Right atrium auricular region (tissue), 2 donors: ENCODE measurements at regions not wholly inside any gene's neighbourhood (a gene's known extent, or its start where the extent isn't known, plus 50 kb on each side); places are given as distances from the start of the nearest gene placed in this dataset.

Experiments
- DNase-seq: peaks from one replicate; pipeline ENCODE4 v3.0.0-alpha.2; 2019; ENCODE audit warnings: low spot score
- H3K27ac ChIP-seq, 2 donors: fragments of 200-600 bp; sonication (generic); 1 replicate in 1 of 2; 2 replicates in 1 of 2; pipeline ENCODE4 v1.5.1; 2016 to 2019
- H3K27me3 ChIP-seq, 2 donors: fragments of 200-600 bp; sonication (generic); one replicate each; pipeline versions ENCODE4 v1.5.1 to v1.6.0; 2017 to 2019
- H3K36me3 ChIP-seq: fragments of 200-600 bp; sonication (generic); one replicate; pipeline ENCODE4 v1.5.1; 2016
- H3K4me1 ChIP-seq, 2 donors: fragments of 200-600 bp; sonication (generic); one replicate each; pipeline versions ENCODE4 v1.5.1 to v1.6.0; 2017 to 2019
- H3K4me3 ChIP-seq, 2 donors: fragments of 200-600 bp; sonication (generic); 1 replicate in 1 of 2; 2 replicates in 1 of 2; pipeline ENCODE4 v1.5.1; 2017 to 2019; ENCODE audit warnings: mild to moderate bottlenecking in 1 of 2, moderate library complexity in 1 of 2
- H3K9me3 ChIP-seq, 2 donors: fragments of 200-600 bp; sonication (generic); one replicate each; pipeline ENCODE4 v1.5.1; 2019
- TF ChIP-seq, protein P1 (sequence below), 2 donors: fragments of 200-600 bp; sonication (generic); IDR thresholded peaks; one replicate each; pipeline ENCODE4 v1.5.1; 2019; ENCODE audit warnings: antibody characterized with exemption in 2 of 2

DNA sequence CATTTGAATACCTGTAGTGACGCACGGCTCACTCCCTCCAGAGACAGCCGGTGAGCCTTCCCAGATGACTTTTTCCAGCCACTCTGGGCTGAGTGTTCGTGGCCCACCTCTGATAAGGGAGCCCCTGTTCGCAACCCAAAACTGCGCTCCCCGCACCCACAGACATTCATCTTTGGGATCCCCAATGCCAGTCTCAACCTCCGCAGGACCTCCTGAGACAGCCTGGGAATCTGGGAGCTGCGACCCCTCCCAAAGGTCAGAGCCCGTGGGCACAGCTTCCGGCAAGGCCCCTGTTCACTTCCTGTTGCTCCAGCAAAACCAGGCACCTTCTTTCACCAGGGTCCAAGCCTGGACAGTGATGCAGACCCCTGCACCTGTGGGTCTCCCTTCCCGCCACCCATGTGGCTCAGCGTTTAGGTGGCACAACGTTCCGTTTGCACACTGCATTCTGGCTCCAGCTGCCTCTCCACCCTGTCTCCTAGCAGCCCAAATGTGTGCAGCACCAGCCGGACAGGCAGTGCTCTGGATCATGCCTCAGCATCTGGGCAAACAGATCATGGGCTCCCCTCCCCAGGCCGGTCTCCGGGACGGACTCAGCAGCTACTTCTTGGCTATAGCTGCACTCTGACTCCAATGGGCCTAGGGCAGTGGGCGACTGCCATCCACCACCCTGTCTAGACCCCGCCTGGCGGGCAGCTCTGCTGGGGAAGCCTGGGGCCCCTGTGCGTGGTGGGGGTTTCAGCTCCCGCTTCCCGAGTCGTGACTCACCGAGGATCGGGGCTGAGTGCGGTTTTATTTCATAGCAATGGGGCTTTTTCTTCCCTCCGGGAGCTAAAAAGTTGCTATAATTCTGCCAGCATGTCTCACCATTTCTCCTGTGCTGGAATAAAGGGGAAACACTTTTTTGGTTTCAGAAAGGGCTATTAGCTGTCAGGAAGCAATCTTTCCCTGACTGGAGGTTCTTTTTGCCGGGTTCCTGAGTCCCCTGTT, 156.0 kb downstream of the OLFM1 start:
- H3K36me3 ChIP-seq: no peaks in the 10 kb centered on the region
- no peaks in the 10 kb centered on the region for H3K9me3 ChIP-seq
- H3K27me3 ChIP-seq: no peaks in the 10 kb centered on the region
- peaks cover 0 to 4% of the 10 kb centered on the region in 2 donors for H3K4me1 ChIP-seq
- no peak overlapping the region for H3K4me3 ChIP-seq
- TF ChIP-seq, protein P1, sequence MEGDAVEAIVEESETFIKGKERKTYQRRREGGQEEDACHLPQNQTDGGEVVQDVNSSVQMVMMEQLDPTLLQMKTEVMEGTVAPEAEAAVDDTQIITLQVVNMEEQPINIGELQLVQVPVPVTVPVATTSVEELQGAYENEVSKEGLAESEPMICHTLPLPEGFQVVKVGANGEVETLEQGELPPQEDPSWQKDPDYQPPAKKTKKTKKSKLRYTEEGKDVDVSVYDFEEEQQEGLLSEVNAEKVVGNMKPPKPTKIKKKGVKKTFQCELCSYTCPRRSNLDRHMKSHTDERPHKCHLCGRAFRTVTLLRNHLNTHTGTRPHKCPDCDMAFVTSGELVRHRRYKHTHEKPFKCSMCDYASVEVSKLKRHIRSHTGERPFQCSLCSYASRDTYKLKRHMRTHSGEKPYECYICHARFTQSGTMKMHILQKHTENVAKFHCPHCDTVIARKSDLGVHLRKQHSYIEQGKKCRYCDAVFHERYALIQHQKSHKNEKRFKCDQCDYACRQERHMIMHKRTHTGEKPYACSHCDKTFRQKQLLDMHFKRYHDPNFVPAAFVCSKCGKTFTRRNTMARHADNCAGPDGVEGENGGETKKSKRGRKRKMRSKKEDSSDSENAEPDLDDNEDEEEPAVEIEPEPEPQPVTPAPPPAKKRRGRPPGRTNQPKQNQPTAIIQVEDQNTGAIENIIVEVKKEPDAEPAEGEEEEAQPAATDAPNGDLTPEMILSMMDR (IDR thresholded peaks at IDR 0.05): no peak
- no peak overlapping the region for H3K27ac ChIP-seq
- DNase-seq: no peak

DNA sequence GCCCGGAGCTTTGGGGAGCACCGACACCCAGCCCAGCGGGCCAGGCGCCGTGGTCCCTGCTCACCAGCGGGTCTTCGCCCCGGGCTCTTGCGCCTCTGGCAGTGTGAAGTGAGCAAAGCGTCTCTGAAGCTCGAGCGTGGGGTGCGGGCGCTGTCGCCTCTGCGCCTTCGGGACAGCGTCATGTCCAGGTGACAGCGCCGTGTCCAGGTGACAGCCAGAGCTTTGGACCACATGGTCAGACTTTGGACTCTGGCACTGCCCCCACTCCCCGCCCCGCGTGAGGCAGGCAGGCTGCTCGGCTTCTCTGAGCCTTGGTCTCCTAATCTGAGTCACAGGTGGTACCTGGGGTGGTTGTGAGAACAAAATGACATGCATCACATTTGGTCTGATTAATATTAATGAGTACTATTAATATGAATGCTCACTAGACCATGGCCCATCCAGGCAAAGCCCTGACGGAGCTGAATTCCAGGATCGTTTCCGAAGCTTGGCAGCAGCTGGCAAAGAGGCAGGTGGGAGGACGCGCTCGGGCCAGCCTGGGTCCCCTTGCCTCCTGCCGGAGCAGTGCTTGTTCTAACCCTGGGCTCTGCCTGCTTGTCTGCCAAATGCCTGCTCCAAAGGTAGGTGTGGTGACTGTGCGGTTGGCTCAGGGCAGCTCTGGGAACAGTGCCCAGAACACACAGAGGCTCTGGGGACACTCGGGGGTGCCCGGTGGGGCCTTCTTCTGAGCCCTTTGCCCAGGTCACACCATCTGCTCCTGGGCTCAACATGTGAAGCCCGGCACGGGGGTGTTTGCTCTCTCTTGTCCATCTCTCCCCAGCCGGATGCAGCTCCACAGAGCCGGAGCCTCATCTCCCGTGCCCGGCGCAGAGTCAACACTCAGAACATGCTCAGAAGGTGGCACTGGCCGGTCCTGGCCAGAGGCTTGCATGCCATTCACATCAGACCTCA, 157.1 kb downstream of the OLFM1 start:
- peaks cover 0 to 4% of the 10 kb centered on the region in 2 donors for H3K4me1 ChIP-seq
- no peaks in the 10 kb centered on the region for H3K27me3 ChIP-seq
- H3K27ac ChIP-seq: no peak overlapping the region
- H3K36me3 ChIP-seq: no peaks in the 10 kb centered on the region
- no peak overlapping the region for H3K4me3 ChIP-seq
- DNase-seq: no peak
- TF ChIP-seq, protein P1 (IDR thresholded peaks at IDR 0.05): no peak
- H3K9me3 ChIP-seq: no peaks in the 10 kb centered on the region

DNA sequence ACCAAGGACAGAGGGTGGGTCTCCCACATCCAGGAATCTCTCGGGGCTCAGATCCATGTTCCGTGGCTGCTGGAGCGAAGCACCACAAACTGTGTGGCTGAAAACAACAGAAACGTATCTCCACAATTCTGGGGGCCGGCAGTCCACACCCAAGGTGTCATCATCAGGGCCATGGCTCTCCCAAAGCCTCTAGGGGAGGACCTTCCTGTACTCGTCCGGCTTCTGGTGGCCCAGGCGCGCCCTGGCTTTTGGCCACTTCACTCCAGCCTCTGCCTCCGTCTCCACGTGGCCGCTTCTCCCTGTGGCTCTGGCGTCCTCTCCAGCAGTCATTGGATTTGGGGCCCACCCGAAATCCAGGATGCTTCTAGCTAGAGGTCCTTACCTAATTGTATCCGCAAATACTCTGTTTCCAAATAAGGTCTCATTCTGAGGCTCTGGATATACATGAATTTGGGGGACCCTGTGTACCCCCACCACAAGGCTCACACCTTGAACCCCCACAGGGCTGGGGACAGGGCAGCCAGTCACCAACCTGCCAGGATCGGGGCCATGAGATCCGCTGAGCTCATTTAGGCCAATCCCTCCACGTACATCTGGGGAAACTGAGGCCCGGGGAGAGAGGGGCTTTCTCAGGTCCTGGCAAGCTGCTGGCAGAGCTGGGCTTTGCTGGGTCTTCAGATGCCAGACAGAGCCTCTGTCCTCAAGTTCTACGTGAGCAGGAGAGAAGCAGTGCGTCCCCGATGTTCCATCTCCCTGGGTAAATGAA, 158.2 kb downstream of the OLFM1 start:
- no peak overlapping the region for H3K27ac ChIP-seq
- H3K4me1 ChIP-seq: peaks cover 0 to 4% of the 10 kb centered on the region in 2 donors
- TF ChIP-seq, protein P1 (IDR thresholded peaks at IDR 0.05): no peak
- no peak overlapping the region for H3K4me3 ChIP-seq
- no peak for DNase-seq
- no peaks in the 10 kb centered on the region for H3K27me3 ChIP-seq
- no peaks in the 10 kb centered on the region for H3K36me3 ChIP-seq
- H3K9me3 ChIP-seq: no peaks in the 10 kb centered on the region

DNA sequence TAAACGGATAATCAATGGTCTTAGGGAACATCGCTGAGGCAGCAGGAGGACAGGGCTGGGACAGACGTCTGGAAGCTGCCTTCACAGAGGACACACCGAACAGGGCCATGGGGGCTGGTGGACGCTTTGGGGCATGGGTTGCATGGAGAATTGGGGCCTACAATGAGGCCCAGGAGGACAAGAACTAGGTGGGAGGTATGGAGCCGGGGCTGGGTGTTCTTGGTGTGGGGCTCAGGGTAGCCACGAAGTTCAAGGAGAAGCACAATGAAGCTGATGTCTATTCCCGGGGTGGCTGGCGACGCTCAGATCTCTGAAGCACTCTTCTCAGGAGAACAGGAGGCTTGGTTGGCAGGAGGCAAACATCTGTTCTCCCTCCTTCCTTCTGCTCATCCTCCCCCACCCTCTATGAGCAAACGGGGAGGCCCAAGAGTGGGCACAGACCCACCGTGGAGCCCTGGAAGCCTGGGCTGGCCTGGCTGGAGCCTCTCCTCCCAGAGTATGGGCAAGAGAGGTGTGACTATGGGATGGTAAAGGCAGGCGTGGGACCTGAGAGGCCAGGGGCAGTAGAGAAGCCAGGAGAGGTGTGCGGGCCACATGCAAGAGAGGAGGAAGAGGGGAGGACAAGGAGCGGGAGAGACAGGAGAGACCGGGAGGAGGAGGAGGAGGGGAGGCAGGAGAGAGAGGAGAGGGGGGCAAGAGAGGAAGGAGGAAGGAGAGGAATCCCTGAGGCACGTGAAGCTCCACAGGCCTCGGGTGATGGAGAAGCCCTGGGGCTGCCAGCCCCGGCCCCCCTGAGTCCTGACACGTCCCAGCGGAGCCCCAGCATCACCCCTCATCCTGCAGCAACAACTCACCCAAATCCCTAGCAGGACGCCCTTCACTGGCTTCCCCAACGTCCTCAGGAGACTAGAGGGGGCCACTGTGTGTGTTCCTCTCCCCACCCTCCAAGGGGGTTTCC, 159.1 kb downstream of the OLFM1 start:
- H3K9me3 ChIP-seq: no peaks in the 10 kb centered on the region

More for the DNA sequence above, 159.1 kb downstream of the OLFM1 start:
- Histone ChIP-seq H3K4me1 (peaks cover 0 to 4% of the 10 kb centered on the region in 2 donors), H3K27ac (no peak overlapping the region), H3K27me3 (no peaks in the 10 kb centered on the region), H3K4me3 (no peak overlapping the region), H3K36me3 (no peaks in the 10 kb centered on the region)
- no peak for DNase-seq
- TF ChIP-seq, protein P1 (IDR thresholded peaks at IDR 0.05): no peak
